ENCODE measurements at regions not wholly inside any gene's neighbourhood (a gene's known extent, or its start where the extent isn't known, plus 50 kb on each side); places are given as distances from the start of the nearest gene placed in this dataset.
"Not testable (repeated sequence)": the region's sequence is repeated elsewhere in the genome, so short reads cannot be mapped to it uniquely, and the experiment has no call there.

GRCh38 chr4:159776961-159777360 is 674.1 kb downstream of the RAPGEF2 start:
- intact Hi-C loops (cut with DNase I) = no loop called here
- DNase-seq (no peak), ATAC-seq (ENCODE audit: low FRiP score) (no peak)
- Histone ChIP-seq H3K4me1 (ENCODE audit: control insufficient read depth in 1 of 2, insufficient read depth in 2 of 2, low read length in 2 of 2) (no peaks in the 10 kb centered on the region), H3K27me3 (ENCODE audit: control insufficient read depth in 1 of 2, insufficient read depth in 2 of 2, low read length in 1 of 2) (no peaks in the 10 kb centered on the region), H3K4me3 (ENCODE audit: low read length in 2 of 2) (no peak overlapping the region), H3K27ac (ENCODE audit: low read depth in 1 of 2, low read length in 2 of 2) (no peak overlapping the region), H3K9me3 (ENCODE audit: control insufficient read depth, low read length) (no peaks in the 10 kb centered on the region), H3K36me3 (ENCODE audit: control insufficient read depth in 1 of 2, insufficient read depth in 2 of 2, low read length in 1 of 2) (no peaks in the 10 kb centered on the region)
- 58 to 77% methylated on average over 2 of the region's 2 CpGs for WGBS, 2 donors

- no peak for DNase-seq
- H3K4me3 ChIP-seq (ENCODE audit: low read length in 2 of 2) = no peak overlapping the region
- H3K9me3 ChIP-seq (ENCODE audit: control insufficient read depth, low read length) = no peaks in the 10 kb centered on the region
- no peaks in the 10 kb centered on the region for H3K4me1 ChIP-seq (ENCODE audit: control insufficient read depth in 1 of 2, insufficient read depth in 2 of 2, low read length in 2 of 2)
- WGBS, 2 donors = 78 to 79% methylated on average over 4 of the region's 4 CpGs
- H3K27me3 ChIP-seq (ENCODE audit: control insufficient read depth in 1 of 2, insufficient read depth in 2 of 2, low read length in 1 of 2) = no peaks in the 10 kb centered on the region
- intact Hi-C loops (cut with DNase I) = no loop called here
- ATAC-seq (ENCODE audit: low FRiP score) = no peak
- H3K36me3 ChIP-seq (ENCODE audit: control insufficient read depth in 1 of 2, insufficient read depth in 2 of 2, low read length in 1 of 2) = no peaks in the 10 kb centered on the region
- no peak overlapping the region for H3K27ac ChIP-seq (ENCODE audit: low read depth in 1 of 2, low read length in 2 of 2)
Measured at GRCh38 chr4:159777689-159778088, 674.8 kb downstream of the RAPGEF2 start.

- no peak overlapping the region for H3K4me3 ChIP-seq (ENCODE audit: low read length in 2 of 2)
- H3K36me3 ChIP-seq (ENCODE audit: control insufficient read depth in 1 of 2, insufficient read depth in 2 of 2, low read length in 1 of 2) = no peaks in the 10 kb centered on the region
- ATAC-seq (ENCODE audit: low FRiP score) (no peak), DNase-seq (no peak)
- no peaks in the 10 kb centered on the region for H3K27me3 ChIP-seq (ENCODE audit: control insufficient read depth in 1 of 2, insufficient read depth in 2 of 2, low read length in 1 of 2)
- no peaks in the 10 kb centered on the region for H3K4me1 ChIP-seq (ENCODE audit: control insufficient read depth in 1 of 2, insufficient read depth in 2 of 2, low read length in 2 of 2)
- H3K27ac ChIP-seq (ENCODE audit: low read depth in 1 of 2, low read length in 2 of 2) = no peak overlapping the region
- no peaks in the 10 kb centered on the region for H3K9me3 ChIP-seq (ENCODE audit: control insufficient read depth, low read length)
- intact Hi-C loops (cut with DNase I) = no loop called here
Measured at GRCh38 chr4:159778298-159778697, 675.4 kb downstream of the RAPGEF2 start.

- H3K27me3 ChIP-seq (ENCODE audit: control insufficient read depth in 1 of 2, insufficient read depth in 2 of 2, low read length in 1 of 2) = no peaks in the 10 kb centered on the region
- H3K9me3 ChIP-seq (ENCODE audit: control insufficient read depth, low read length) = no peaks in the 10 kb centered on the region
- ATAC-seq (ENCODE audit: low FRiP score) (no peak), DNase-seq (no peak)
- 14 to 17% methylated on average over 3 of the region's 3 CpGs for WGBS, 2 donors
- H3K4me1 ChIP-seq (ENCODE audit: control insufficient read depth in 1 of 2, insufficient read depth in 2 of 2, low read length in 2 of 2) = no peaks in the 10 kb centered on the region
- H3K36me3 ChIP-seq (ENCODE audit: control insufficient read depth in 1 of 2, insufficient read depth in 2 of 2, low read length in 1 of 2) = no peaks in the 10 kb centered on the region
- H3K4me3 ChIP-seq (ENCODE audit: low read length in 2 of 2) = no peak overlapping the region
- no peak overlapping the region for H3K27ac ChIP-seq (ENCODE audit: low read depth in 1 of 2, low read length in 2 of 2)
- intact Hi-C loops (cut with DNase I) = no loop called here
Measured at GRCh38 chr4:159779716-159780115, 676.8 kb downstream of the RAPGEF2 start.

- DNase-seq = no peak
- 86 to 90% methylated on average over 2 of the region's 2 CpGs for WGBS, 2 donors
- Histone ChIP-seq H3K27me3 (ENCODE audit: control insufficient read depth in 1 of 2, insufficient read depth in 2 of 2, low read length in 1 of 2) (no peaks in the 10 kb centered on the region), H3K4me1 (ENCODE audit: control insufficient read depth in 1 of 2, insufficient read depth in 2 of 2, low read length in 2 of 2) (no peaks in the 10 kb centered on the region), H3K9me3 (ENCODE audit: control insufficient read depth, low read length) (no peaks in the 10 kb centered on the region), H3K36me3 (ENCODE audit: control insufficient read depth in 1 of 2, insufficient read depth in 2 of 2, low read length in 1 of 2) (no peaks in the 10 kb centered on the region), H3K27ac (ENCODE audit: low read depth in 1 of 2, low read length in 2 of 2) (no peak overlapping the region), H3K4me3 (ENCODE audit: low read length in 2 of 2) (no peak overlapping the region)
- intact Hi-C loops (cut with DNase I) = no loop called here
- ATAC-seq (ENCODE audit: low FRiP score) = no peak
Measured at GRCh38 chr4:159780196-159780922, 677.5 kb downstream of the RAPGEF2 start.

- H3K27ac ChIP-seq (ENCODE audit: low read depth in 1 of 2, low read length in 2 of 2) = no peak overlapping the region
- 84 to 88% methylated on average over 2 of the region's 2 CpGs for WGBS, 2 donors
- H3K9me3 ChIP-seq (ENCODE audit: control insufficient read depth, low read length) = peaks cover 2% of the 10 kb centered on the region
- ATAC-seq (ENCODE audit: low FRiP score) (no peak), DNase-seq (no peak)
- no peak overlapping the region for H3K4me3 ChIP-seq (ENCODE audit: low read length in 2 of 2)
- intact Hi-C loops (cut with DNase I) = no loop called here
- H3K4me1 ChIP-seq (ENCODE audit: control insufficient read depth in 1 of 2, insufficient read depth in 2 of 2, low read length in 2 of 2) = no peaks in the 10 kb centered on the region
- no peaks in the 10 kb centered on the region for H3K27me3 ChIP-seq (ENCODE audit: control insufficient read depth in 1 of 2, insufficient read depth in 2 of 2, low read length in 1 of 2)
- no peaks in the 10 kb centered on the region for H3K36me3 ChIP-seq (ENCODE audit: control insufficient read depth in 1 of 2, insufficient read depth in 2 of 2, low read length in 1 of 2)
Measured at GRCh38 chr4:159787901-159788300, 685.0 kb downstream of the RAPGEF2 start.

- no peak for ATAC-seq (ENCODE audit: low FRiP score)
- H3K27ac ChIP-seq (ENCODE audit: low read depth in 1 of 2, low read length in 2 of 2) = no peak overlapping the region
- no peaks in the 10 kb centered on the region for H3K27me3 ChIP-seq (ENCODE audit: control insufficient read depth in 1 of 2, insufficient read depth in 2 of 2, low read length in 1 of 2)
- H3K36me3 ChIP-seq (ENCODE audit: control insufficient read depth in 1 of 2, insufficient read depth in 2 of 2, low read length in 1 of 2) = no peaks in the 10 kb centered on the region
- H3K4me1 ChIP-seq (ENCODE audit: control insufficient read depth in 1 of 2, insufficient read depth in 2 of 2, low read length in 2 of 2) = no peaks in the 10 kb centered on the region
- WGBS, 2 donors = 45 to 50% methylated on average over 3 of the region's 3 CpGs
- no peak overlapping the region for H3K4me3 ChIP-seq (ENCODE audit: low read length in 2 of 2)
- no peaks in the 10 kb centered on the region for H3K9me3 ChIP-seq (ENCODE audit: control insufficient read depth, low read length)
- no peak for DNase-seq
- intact Hi-C loops (cut with DNase I) = no loop called here
Measured at GRCh38 chr4:159791334-159791733, 688.5 kb downstream of the RAPGEF2 start.

- WGBS, 2 donors = 90 to 92% methylated on average over 12 of the region's 12 CpGs
- H3K27ac ChIP-seq (ENCODE audit: low read depth in 1 of 2, low read length in 2 of 2); intact Hi-C loops (cut with DNase I); H3K27me3 ChIP-seq (ENCODE audit: control insufficient read depth in 1 of 2, insufficient read depth in 2 of 2, low read length in 1 of 2); H3K9me3 ChIP-seq (ENCODE audit: control insufficient read depth, low read length); DNase-seq; H3K4me1 ChIP-seq (ENCODE audit: control insufficient read depth in 1 of 2, insufficient read depth in 2 of 2, low read length in 2 of 2); H3K36me3 ChIP-seq (ENCODE audit: control insufficient read depth in 1 of 2, insufficient read depth in 2 of 2, low read length in 1 of 2); ATAC-seq (ENCODE audit: low FRiP score); H3K4me3 ChIP-seq (ENCODE audit: low read length in 2 of 2): not testable (repeated sequence)
Measured at GRCh38 chr4:159804592-159804991, 701.7 kb downstream of the RAPGEF2 start.

GRCh38 chr4:159823743-159824142 is 720.9 kb downstream of the RAPGEF2 start:
- 78 to 86% methylated on average over 2 of the region's 2 CpGs for WGBS, 2 donors
- no peaks in the 10 kb centered on the region for H3K27me3 ChIP-seq (ENCODE audit: control insufficient read depth in 1 of 2, insufficient read depth in 2 of 2, low read length in 1 of 2)
- no peaks in the 10 kb centered on the region for H3K36me3 ChIP-seq (ENCODE audit: control insufficient read depth in 1 of 2, insufficient read depth in 2 of 2, low read length in 1 of 2)
- H3K4me3 ChIP-seq (ENCODE audit: low read length in 2 of 2) = no peak overlapping the region
- H3K9me3 ChIP-seq (ENCODE audit: control insufficient read depth, low read length) = peaks cover 1% of the 10 kb centered on the region
- intact Hi-C loops (cut with DNase I) = no loop called here
- ATAC-seq (ENCODE audit: low FRiP score) = no peak
- no peak for DNase-seq
- H3K27ac ChIP-seq (ENCODE audit: low read depth in 1 of 2, low read length in 2 of 2) = no peak overlapping the region
- H3K4me1 ChIP-seq (ENCODE audit: control insufficient read depth in 1 of 2, insufficient read depth in 2 of 2, low read length in 2 of 2) = no peaks in the 10 kb centered on the region
